ENCODE measurements at regions not wholly inside any gene's neighbourhood (a gene's known extent, or its start where the extent isn't known, plus 50 kb on each side); places are given as distances from the start of the nearest gene placed in this dataset.

DNA sequence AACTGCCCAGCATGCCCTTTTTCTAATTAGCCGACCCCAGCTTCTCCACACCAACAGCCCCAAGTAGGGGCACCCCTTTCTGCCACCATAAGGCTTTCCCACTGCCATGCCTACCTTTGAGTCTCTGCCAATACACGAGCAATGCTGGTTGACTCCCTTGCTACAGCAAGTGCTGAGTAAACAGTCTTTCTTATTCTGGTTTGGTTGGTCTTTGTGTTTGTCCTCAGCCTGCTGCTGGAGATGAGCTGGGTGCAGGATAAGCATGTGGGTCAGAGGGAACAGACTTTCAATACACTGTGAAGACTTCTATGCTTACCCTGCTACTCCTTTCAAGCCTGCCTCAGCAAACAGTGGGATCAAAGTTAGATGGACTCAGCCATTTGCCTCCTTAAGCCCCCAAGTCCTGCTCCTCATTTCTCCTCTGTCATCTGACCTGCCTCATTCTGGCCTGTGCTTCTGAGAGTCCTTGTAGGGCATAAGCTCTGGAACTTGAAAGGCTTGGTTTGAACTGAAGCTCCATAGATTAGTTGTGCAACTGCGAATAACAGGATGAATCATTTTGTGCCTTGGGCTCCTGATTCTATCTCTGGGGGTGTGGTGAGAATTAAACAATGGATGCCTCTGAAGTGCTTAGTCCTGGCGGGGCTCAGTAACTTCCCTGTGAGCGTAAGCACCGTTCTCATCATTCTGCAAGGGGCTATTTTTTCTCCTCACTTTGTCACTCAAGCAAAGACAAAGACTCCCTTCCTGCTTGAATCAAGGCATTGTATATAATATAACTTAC is 533.8 kb upstream of the DPP6 start:
- Histone ChIP-seq H3K79me2 (ENCODE audit: insufficient read depth) (no peaks in the 10 kb centered on the region), H3K9me3 (ENCODE audit: low read depth) (no peaks in the 10 kb centered on the region), H2AFZ (no peak overlapping the region), H3F3A (ENCODE audit: insufficient read depth) (no peaks in the 10 kb centered on the region), H4K20me1 (ENCODE audit: insufficient read depth) (no peaks in the 10 kb centered on the region), H3K36me3 (ENCODE audit: low read depth) (no peaks in the 10 kb centered on the region), H3K27me3 (replicated peaks; ENCODE audit: insufficient read depth) (no peaks in the 10 kb centered on the region), H3K9me2 (ENCODE audit: insufficient read depth) (no peaks in the 10 kb centered on the region), H3K4me2 (ENCODE audit: unreplicated experiment) (no peak overlapping the region), H3K27ac (no peak overlapping the region), H3K9ac (no peak overlapping the region), H3K4me1 (ENCODE audit: insufficient read depth) (no peaks in the 10 kb centered on the region), H3K4me3 (no peak overlapping the region)
- in situ Hi-C loops (cut with MboI): no loop called here
- DNase-seq: no peak
- 25 to 29% methylated on average over 6 of the region's 6 CpGs for WGBS, 2 experiments (ENCODE audit: low coverage in 1 of 2, low lambda C conversion rate in 2 of 2, missing lambda C conversion rate in 2 of 2)
- TF ChIP-seq EZH2phosphoT487 (IDR thresholded peaks at IDR 0.05; ENCODE audit: insufficient read depth, low read depth): no peak
- no peak for TF ChIP-seq EZH2 (IDR thresholded peaks at IDR 0.05; ENCODE audit: insufficient read depth, poor library complexity, severe bottlenecking)

DNA sequence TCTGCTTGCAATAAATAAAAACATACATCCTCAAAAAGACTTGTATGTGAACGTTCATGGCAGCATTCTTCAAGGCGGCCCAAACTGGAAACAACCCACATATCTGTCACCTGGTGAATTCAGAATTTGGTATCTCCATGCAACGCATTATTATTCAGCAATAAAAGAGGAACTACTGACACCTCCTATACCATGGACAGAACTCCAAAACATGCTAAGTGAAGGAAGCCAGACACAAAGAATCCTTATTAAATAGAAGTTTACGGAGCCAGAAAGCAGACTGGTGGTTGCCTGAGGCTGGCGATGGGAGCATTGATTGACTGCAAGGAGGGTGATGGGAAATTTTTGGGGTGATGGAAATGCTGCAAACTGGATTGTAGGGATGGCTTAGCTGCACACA is 530.8 kb upstream of the DPP6 start:
- H3K79me2 ChIP-seq (ENCODE audit: insufficient read depth): no peaks in the 10 kb centered on the region
- WGBS, 2 experiments (ENCODE audit: low coverage in 1 of 2, low lambda C conversion rate in 2 of 2, missing lambda C conversion rate in 2 of 2): 35 to 37% methylated on average over 5 of the region's 5 CpGs

DNA sequence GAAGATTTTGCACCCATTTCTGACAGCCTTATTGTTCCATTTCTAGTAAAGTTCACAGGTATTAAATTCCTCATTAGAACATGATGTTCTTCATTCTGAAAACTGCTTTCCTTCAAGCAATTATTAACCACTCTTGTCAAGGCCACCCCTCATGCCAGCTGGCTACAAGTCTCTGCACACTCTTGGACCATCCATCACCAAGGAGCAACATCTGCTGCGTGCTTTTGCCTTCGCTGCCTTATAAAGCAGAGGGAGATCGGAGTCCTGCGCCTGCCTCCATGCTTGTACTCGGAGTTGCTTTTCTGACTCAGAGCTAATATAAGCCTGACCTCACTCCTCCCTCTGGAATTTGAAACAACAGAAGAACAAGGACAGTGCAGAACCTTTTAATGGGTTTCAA is 529.9 kb upstream of the DPP6 start:
- no peaks in the 10 kb centered on the region for H3K36me3 ChIP-seq (ENCODE audit: low read depth)
- 0 to 3% methylated on average over 5 of the region's 5 CpGs for WGBS, 2 experiments (ENCODE audit: low coverage in 1 of 2, low lambda C conversion rate in 2 of 2, missing lambda C conversion rate in 2 of 2)
- in situ Hi-C loops (cut with MboI): no loop called here

More for the DNA sequence above, 530.8 kb upstream of the DPP6 start:
- in situ Hi-C loops (cut with MboI): no loop called here
- Histone ChIP-seq H3K4me1 (ENCODE audit: insufficient read depth) (no peaks in the 10 kb centered on the region), H3K36me3 (ENCODE audit: low read depth) (no peaks in the 10 kb centered on the region), H2AFZ (no peak overlapping the region), H3K9ac (no peak overlapping the region), H3K4me3 (no peak overlapping the region), H3K9me3 (ENCODE audit: low read depth) (no peaks in the 10 kb centered on the region), H3K9me2 (ENCODE audit: insufficient read depth) (no peaks in the 10 kb centered on the region), H3K4me2 (ENCODE audit: unreplicated experiment) (no peak overlapping the region), H3F3A (ENCODE audit: insufficient read depth) (no peaks in the 10 kb centered on the region), H4K20me1 (ENCODE audit: insufficient read depth) (no peaks in the 10 kb centered on the region), H3K27ac (no peak overlapping the region), H3K27me3 (replicated peaks; ENCODE audit: insufficient read depth) (no peaks in the 10 kb centered on the region)
- no peak for TF ChIP-seq EZH2phosphoT487 (IDR thresholded peaks at IDR 0.05; ENCODE audit: insufficient read depth, low read depth)
- TF ChIP-seq EZH2 (IDR thresholded peaks at IDR 0.05; ENCODE audit: insufficient read depth, poor library complexity, severe bottlenecking): no peak
- DNase-seq: no peak

DNA sequence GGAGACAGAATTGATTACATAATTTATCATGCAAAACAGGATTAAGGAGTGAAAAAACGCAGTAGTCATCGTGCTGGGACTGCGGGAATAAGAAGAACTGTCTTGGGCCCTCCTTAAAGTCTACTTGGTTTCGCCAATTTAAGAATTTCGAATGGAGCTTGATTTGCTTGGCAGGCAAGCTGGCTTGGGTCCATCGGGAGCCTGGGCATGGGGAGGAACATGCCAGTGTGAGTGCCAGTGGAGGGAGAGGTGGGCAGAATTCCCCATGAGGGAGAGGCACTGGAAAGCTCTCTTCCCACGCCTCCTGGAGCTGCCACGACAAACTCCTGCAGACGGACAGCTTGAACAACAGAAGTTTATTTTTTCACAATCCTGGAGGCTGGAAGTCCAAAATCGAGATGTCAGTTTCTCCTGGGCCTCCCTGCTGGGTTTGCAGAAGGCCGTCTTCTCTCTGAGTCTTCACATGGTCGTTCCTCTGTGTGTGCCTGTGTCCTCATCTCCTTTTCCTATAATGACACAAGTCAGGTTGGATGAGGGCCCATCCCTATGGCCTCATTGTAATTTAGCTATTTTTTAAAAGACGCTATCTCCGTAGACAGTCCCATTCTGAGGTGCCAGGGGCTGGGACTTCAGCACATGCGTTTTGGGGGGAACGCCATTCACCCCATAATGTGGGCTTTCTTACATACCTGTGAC is 528.7 kb upstream of the DPP6 start:
- no peak for TF ChIP-seq EZH2 (IDR thresholded peaks at IDR 0.05; ENCODE audit: insufficient read depth, poor library complexity, severe bottlenecking)
- no peak for TF ChIP-seq EZH2phosphoT487 (IDR thresholded peaks at IDR 0.05; ENCODE audit: insufficient read depth, low read depth)
- Histone ChIP-seq H3K36me3 (ENCODE audit: low read depth) (no peaks in the 10 kb centered on the region), H3K9ac (no peak overlapping the region), H3K9me2 (ENCODE audit: insufficient read depth) (no peaks in the 10 kb centered on the region), H3K4me2 (ENCODE audit: unreplicated experiment) (no peak overlapping the region), H3K27me3 (replicated peaks; ENCODE audit: insufficient read depth) (no peaks in the 10 kb centered on the region), H2AFZ (no peak overlapping the region), H3K27ac (no peak overlapping the region), H3K79me2 (ENCODE audit: insufficient read depth) (no peaks in the 10 kb centered on the region), H3K4me1 (ENCODE audit: insufficient read depth) (no peaks in the 10 kb centered on the region), H3K9me3 (ENCODE audit: low read depth) (no peaks in the 10 kb centered on the region), H3K4me3 (no peak overlapping the region), H3F3A (ENCODE audit: insufficient read depth) (no peaks in the 10 kb centered on the region), H4K20me1 (ENCODE audit: insufficient read depth) (no peaks in the 10 kb centered on the region)
- no peak for DNase-seq
- in situ Hi-C loops (cut with MboI): no loop called here
- 21 to 26% methylated on average over 16 of the region's 16 CpGs for WGBS, 2 experiments (ENCODE audit: low coverage in 1 of 2, low lambda C conversion rate in 2 of 2, missing lambda C conversion rate in 2 of 2)

More for the DNA sequence above, 529.9 kb upstream of the DPP6 start:
- no peak overlapping the region for H3K9ac ChIP-seq
- no peak overlapping the region for H3K4me2 ChIP-seq (ENCODE audit: unreplicated experiment)
- DNase-seq: no peak
- no peaks in the 10 kb centered on the region for H4K20me1 ChIP-seq (ENCODE audit: insufficient read depth)
- no peaks in the 10 kb centered on the region for H3K9me3 ChIP-seq (ENCODE audit: low read depth)
- H3K4me1 ChIP-seq (ENCODE audit: insufficient read depth): no peaks in the 10 kb centered on the region
- H3K27me3 ChIP-seq (replicated peaks; ENCODE audit: insufficient read depth): no peaks in the 10 kb centered on the region
- no peak overlapping the region for H3K4me3 ChIP-seq
- no peaks in the 10 kb centered on the region for H3K9me2 ChIP-seq (ENCODE audit: insufficient read depth)
- H3K27ac ChIP-seq: no peak overlapping the region
- H2AFZ ChIP-seq: no peak overlapping the region
- H3F3A ChIP-seq (ENCODE audit: insufficient read depth): no peaks in the 10 kb centered on the region
- H3K79me2 ChIP-seq (ENCODE audit: insufficient read depth): no peaks in the 10 kb centered on the region
- TF ChIP-seq EZH2 (IDR thresholded peaks at IDR 0.05; ENCODE audit: insufficient read depth, poor library complexity, severe bottlenecking) (no peak), EZH2phosphoT487 (IDR thresholded peaks at IDR 0.05; ENCODE audit: insufficient read depth, low read depth) (no peak)
